CD4-positive, alpha-beta T cell treated with Interleukin-4 for 4 hours (primary cell): ENCODE measurements at regions not wholly inside any gene's neighbourhood (a gene's known extent, or its start where the extent isn't known, plus 50 kb on each side); places are given as distances from the start of the nearest gene placed in this dataset.

ENCODE experiments used
- DNase-seq: peaks from one replicate; pipeline ENCODE4 v3.0.0-alpha.2; 2020

- no peak for DNase-seq
Measured at GRCh38 chrX:4841216-4841745, 1127.8 kb upstream of the PRKX start.

GRCh38 chrX:4831574-4831973, 1118.1 kb upstream of the PRKX start:
- no peak for DNase-seq

- DNase-seq = no peak
Measured at GRCh38 chrX:4830880-4831557, 1117.6 kb upstream of the PRKX start.

GRCh38 chrX:4825550-4825949, 1112.1 kb upstream of the PRKX start:
- DNase-seq = no peak

GRCh38 chrX:4809571-4809970, 1096.1 kb upstream of the PRKX start:
- DNase-seq = no peak

GRCh38 chrX:4805502-4805901, 1092.1 kb upstream of the PRKX start:
- DNase-seq = no peak

GRCh38 chrX:4800756-4801155, 1087.3 kb upstream of the PRKX start:
- no peak for DNase-seq

GRCh38 chrX:4787971-4788370, 1074.5 kb upstream of the PRKX start:
- DNase-seq = no peak

GRCh38 chrX:4764888-4765287, 1051.4 kb upstream of the PRKX start:
- DNase-seq = no peak

- no peak for DNase-seq
Measured at GRCh38 chrX:4762196-4762595, 1048.7 kb upstream of the PRKX start.

- DNase-seq = no peak
Measured at GRCh38 chrX:4754878-4755604, 1041.6 kb upstream of the PRKX start.

- no peak for DNase-seq
Measured at GRCh38 chrX:4741024-4741423, 1027.6 kb upstream of the PRKX start.

GRCh38 chrX:4735299-4735698, 1021.9 kb upstream of the PRKX start:
- no peak for DNase-seq

- no peak for DNase-seq
Measured at GRCh38 chrX:4710618-4711433, 997.4 kb upstream of the PRKX start.

- no peak for DNase-seq
Measured at GRCh38 chrX:4708970-4709760, 995.7 kb upstream of the PRKX start.

- no peak for DNase-seq
Measured at GRCh38 chrX:4706961-4707360, 993.5 kb upstream of the PRKX start.

GRCh38 chrX:4690521-4690920, 977.1 kb upstream of the PRKX start:
- no peak for DNase-seq

GRCh38 chrX:4682636-4683035, 969.2 kb upstream of the PRKX start:
- DNase-seq = no peak

GRCh38 chrX:4675686-4676300, 962.3 kb upstream of the PRKX start:
- DNase-seq = no peak

GRCh38 chrX:4674028-4674782, 960.8 kb upstream of the PRKX start:
- DNase-seq = no peak

GRCh38 chrX:4671344-4671743, 957.9 kb upstream of the PRKX start:
- no peak for DNase-seq

- no peak for DNase-seq
Measured at GRCh38 chrX:4670606-4671005, 957.2 kb upstream of the PRKX start.
